Fibroblast of mammary gland (primary cell): ENCODE measurements at regions not wholly inside any gene's neighbourhood (a gene's known extent, or its start where the extent isn't known, plus 50 kb on each side); places are given as distances from the start of the nearest gene placed in this dataset.
"Not testable (repeated sequence)": the region's sequence is repeated elsewhere in the genome, so short reads cannot be mapped to it uniquely, and the experiment has no call there.

Source experiments
- DNase-seq: peaks from one replicate; pipeline ENCODE4 v3.0.0-alpha.2; 2010; ENCODE audit warnings: low read depth
- H3K4me3 ChIP-seq: 2 replicates; pipeline ENCODE4 v1.5.1; 2011; ENCODE audit warnings: low read depth, mild to moderate bottlenecking, low read length, moderate library complexity; ENCODE audit not compliant: control insufficient read depth

GRCh38 chr15:20261321-20262280, 280.0 kb downstream of the GOLGA6L6 start:
- not testable (repeated sequence) for H3K4me3 ChIP-seq, DNase-seq

- not testable (repeated sequence) for DNase-seq, H3K4me3 ChIP-seq
Measured at GRCh38 chr15:20260650-20261049, 280.9 kb downstream of the GOLGA6L6 start.

- not testable (repeated sequence) for DNase-seq, H3K4me3 ChIP-seq
Measured at GRCh38 chr15:20259559-20260190, 281.9 kb downstream of the GOLGA6L6 start.

GRCh38 chr15:20256394-20256793, 285.2 kb downstream of the GOLGA6L6 start:
- not testable (repeated sequence) for DNase-seq, H3K4me3 ChIP-seq

- not testable (repeated sequence) for H3K4me3 ChIP-seq, DNase-seq
Measured at GRCh38 chr15:20255641-20256040, 286.0 kb downstream of the GOLGA6L6 start.

GRCh38 chr15:20253047-20253615, 288.5 kb downstream of the GOLGA6L6 start:
- DNase-seq, H3K4me3 ChIP-seq: not testable (repeated sequence)

GRCh38 chr15:20252040-20252439, 289.6 kb downstream of the GOLGA6L6 start:
- H3K4me3 ChIP-seq, DNase-seq: not testable (repeated sequence)

GRCh38 chr15:20251214-20252005, 290.2 kb downstream of the GOLGA6L6 start:
- H3K4me3 ChIP-seq, DNase-seq: not testable (repeated sequence)

- not testable (repeated sequence) for H3K4me3 ChIP-seq, DNase-seq
Measured at GRCh38 chr15:20250206-20250605, 291.4 kb downstream of the GOLGA6L6 start.

- not testable (repeated sequence) for H3K4me3 ChIP-seq, DNase-seq
Measured at GRCh38 chr15:20249677-20249970, 292.0 kb downstream of the GOLGA6L6 start.

- not testable (repeated sequence) for H3K4me3 ChIP-seq, DNase-seq
Measured at GRCh38 chr15:20248434-20248833, 293.2 kb downstream of the GOLGA6L6 start.

GRCh38 chr15:20247137-20247536, 294.5 kb downstream of the GOLGA6L6 start:
- DNase-seq, H3K4me3 ChIP-seq: not testable (repeated sequence)

GRCh38 chr15:20246624-20247023, 295.0 kb downstream of the GOLGA6L6 start:
- not testable (repeated sequence) for DNase-seq, H3K4me3 ChIP-seq

- not testable (repeated sequence) for H3K4me3 ChIP-seq, DNase-seq
Measured at GRCh38 chr15:20245856-20246255, 295.7 kb downstream of the GOLGA6L6 start.

- not testable (repeated sequence) for DNase-seq, H3K4me3 ChIP-seq
Measured at GRCh38 chr15:20244792-20245191, 296.8 kb downstream of the GOLGA6L6 start.

GRCh38 chr15:20243486-20244240, 297.9 kb downstream of the GOLGA6L6 start:
- not testable (repeated sequence) for DNase-seq, H3K4me3 ChIP-seq

GRCh38 chr15:20240366-20240917, 301.2 kb downstream of the GOLGA6L6 start:
- H3K4me3 ChIP-seq, DNase-seq: not testable (repeated sequence)

GRCh38 chr15:20239186-20239585, 302.4 kb downstream of the GOLGA6L6 start:
- not testable (repeated sequence) for H3K4me3 ChIP-seq, DNase-seq
